WERI-Rb-1 (cell line): ENCODE measurements at regions not wholly inside any gene's neighbourhood (a gene's known extent, or its start where the extent isn't known, plus 50 kb on each side); places are given as distances from the start of the nearest gene placed in this dataset.

ENCODE experiments used
- DNase-seq: peaks from one replicate; pipeline ENCODE4 v3.0.0-alpha.2; 2020
- H3K27ac ChIP-seq: fragments of 250-450 bp; sonication (Bioruptor Pico); 2 replicates; pipeline ENCODE4 v1.5.1; 2020; ENCODE audit warnings: mild to moderate bottlenecking, moderate library complexity
- H3K27me3 ChIP-seq: fragments of 250-450 bp; sonication (Bioruptor Pico); 2 replicates; pipeline ENCODE4 v1.5.1; 2021; ENCODE audit warnings: mild to moderate bottlenecking, low read depth, moderate library complexity; ENCODE audit not compliant: insufficient read depth, severe bottlenecking
- H3K36me3 ChIP-seq: fragments of 250-450 bp; sonication (Bioruptor Pico); 2 replicates; pipeline ENCODE4 v1.5.1; 2020; ENCODE audit warnings: mild to moderate bottlenecking, moderate library complexity
- H3K4me3 ChIP-seq: 2 replicates; pipeline ENCODE4 v1.5.1; 2011; ENCODE audit warnings: low read depth, mild to moderate bottlenecking, control low read depth, low read length
- H3K9me3 ChIP-seq: fragments of 250-450 bp; sonication (Bioruptor Pico); 2 replicates; pipeline ENCODE4 v1.5.1; 2021; ENCODE audit warnings: mild to moderate bottlenecking, moderate library complexity; ENCODE audit not compliant: severe bottlenecking
- CTCF ChIP-seq: IDR thresholded peaks from 2 replicates; pipeline ENCODE4 v1.5.1; 2011; ENCODE audit warnings: low read depth, mild to moderate bottlenecking, control low read depth, inconsistent platforms, low read length

DNA sequence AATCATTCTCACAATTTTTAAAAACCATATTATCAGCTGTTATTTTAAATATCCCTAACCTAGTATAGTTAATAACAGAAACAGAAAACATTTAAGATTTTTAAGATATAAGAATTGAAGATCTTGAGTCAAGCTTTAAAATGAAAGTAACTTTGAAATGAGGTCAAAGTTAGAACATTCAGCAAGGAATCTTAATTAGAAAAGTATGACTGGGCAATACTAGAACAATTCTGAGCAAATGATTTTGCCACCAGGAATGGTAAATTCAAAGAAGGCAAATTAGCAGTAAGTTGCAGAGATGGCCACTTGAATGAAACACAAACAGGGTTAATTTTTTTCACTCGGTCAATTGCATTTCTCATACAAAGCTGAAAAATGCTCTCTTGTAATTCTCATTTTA, 117.9 kb downstream of the NXNL2 start:
- no peak overlapping the region for H3K27ac ChIP-seq
- no peak for TF ChIP-seq CTCF
- H3K36me3 ChIP-seq: no peaks in the 10 kb centered on the region
- no peaks in the 10 kb centered on the region for H3K27me3 ChIP-seq
- DNase-seq: no peak
- H3K9me3 ChIP-seq: peaks cover 2% of the 10 kb centered on the region
- no peak overlapping the region for H3K4me3 ChIP-seq

DNA sequence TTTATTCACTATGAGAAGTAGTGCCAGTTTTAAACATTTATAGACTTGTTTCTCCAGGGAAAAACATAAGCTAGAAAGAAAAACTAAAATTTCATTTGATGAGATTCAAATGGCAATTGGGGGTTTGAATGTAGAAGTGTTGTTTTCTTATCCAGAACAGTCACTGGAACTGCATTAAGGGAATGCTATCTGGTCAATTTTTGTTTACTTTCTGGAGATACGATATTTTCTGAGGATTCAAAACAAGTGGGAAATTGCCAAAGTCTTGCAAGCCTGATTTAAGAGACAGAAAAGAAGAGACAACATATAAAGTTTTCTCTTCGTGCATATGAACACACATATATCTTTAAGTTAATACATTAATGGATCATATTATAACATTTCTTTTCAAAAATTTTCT, 118.4 kb downstream of the NXNL2 start:
- no peaks in the 10 kb centered on the region for H3K36me3 ChIP-seq
- no peaks in the 10 kb centered on the region for H3K27me3 ChIP-seq
- no peak overlapping the region for H3K4me3 ChIP-seq
- no peak overlapping the region for H3K27ac ChIP-seq
- H3K9me3 ChIP-seq: peaks cover 2% of the 10 kb centered on the region
- TF ChIP-seq CTCF: no peak
- no peak for DNase-seq

DNA sequence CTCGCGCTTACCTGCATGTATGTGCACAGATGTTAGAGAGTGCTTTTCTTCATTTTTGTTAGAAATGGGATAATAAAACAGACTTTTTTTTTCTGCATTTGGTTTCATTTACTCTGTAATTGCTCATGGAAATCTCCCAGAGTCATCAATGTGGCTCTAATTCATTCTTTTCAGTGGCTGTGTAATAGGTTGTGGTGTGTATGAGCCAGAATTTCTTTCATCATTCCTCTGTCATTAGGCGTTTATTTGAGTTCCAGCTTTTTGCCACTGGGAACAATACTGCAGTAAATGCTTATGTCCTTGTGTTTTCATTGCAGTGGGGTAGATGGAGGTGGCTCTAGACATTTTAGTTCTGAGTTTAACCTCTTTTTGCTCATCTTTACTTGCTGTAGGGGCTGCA, 118.9 kb downstream of the NXNL2 start:
- DNase-seq: no peak
- Histone ChIP-seq H3K9me3 (peaks cover 1% of the 10 kb centered on the region), H3K4me3 (no peak overlapping the region), H3K36me3 (no peaks in the 10 kb centered on the region), H3K27ac (no peak overlapping the region), H3K27me3 (no peaks in the 10 kb centered on the region)
- TF ChIP-seq CTCF: no peak

DNA sequence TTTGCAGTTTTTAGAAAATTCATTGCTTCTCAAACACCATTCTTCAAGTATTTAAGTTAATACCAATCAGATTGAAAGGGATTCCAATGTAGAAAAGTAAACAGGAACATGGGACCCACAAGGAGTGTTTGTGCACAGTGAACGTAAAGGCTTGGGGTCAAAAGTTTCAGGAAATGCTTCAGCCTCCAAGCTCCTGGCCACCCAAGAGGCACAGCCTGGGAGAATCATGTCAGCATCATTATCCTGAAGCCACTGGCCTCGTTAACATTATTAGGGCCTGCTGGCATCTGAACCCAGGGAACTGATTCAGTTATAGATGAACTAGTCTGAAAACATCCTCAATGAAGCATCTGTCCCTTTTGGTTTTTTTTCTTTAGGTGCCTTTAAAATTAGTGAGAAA, 122.9 kb downstream of the NXNL2 start:
- H3K4me3 ChIP-seq: no peak overlapping the region
- H3K9me3 ChIP-seq: no peaks in the 10 kb centered on the region
- no peaks in the 10 kb centered on the region for H3K27me3 ChIP-seq
- no peak overlapping the region for H3K27ac ChIP-seq
- TF ChIP-seq CTCF: no peak
- H3K36me3 ChIP-seq: no peaks in the 10 kb centered on the region
- no peak for DNase-seq

GRCh38 chr9:88658311-88658822, 123.4 kb downstream of the NXNL2 start:
- Histone ChIP-seq H3K4me3 (no peak overlapping the region), H3K27me3 (no peaks in the 10 kb centered on the region), H3K36me3 (no peaks in the 10 kb centered on the region), H3K9me3 (no peaks in the 10 kb centered on the region), H3K27ac (no peak overlapping the region)
- DNase-seq: no peak
- no peak for TF ChIP-seq CTCF

DNA sequence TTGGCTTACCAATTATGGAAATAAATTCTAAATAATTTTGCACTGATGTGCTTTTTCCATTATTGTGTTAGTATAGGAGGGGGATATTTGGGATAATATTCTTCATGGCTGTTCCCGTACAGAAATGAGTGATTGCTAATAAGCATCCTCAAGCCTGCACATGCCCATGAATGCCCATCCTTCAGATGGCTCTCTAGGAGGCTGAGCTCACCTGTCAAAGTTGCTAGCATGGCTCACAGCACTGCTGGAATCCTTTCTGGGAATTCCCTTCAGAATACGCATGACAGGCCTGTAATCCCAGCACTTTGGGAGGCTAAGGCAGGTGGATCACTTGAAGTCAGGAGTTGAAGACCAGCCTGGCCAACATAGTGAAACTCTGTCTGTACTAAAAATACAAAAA, 124.1 kb downstream of the NXNL2 start:
- no peak for TF ChIP-seq CTCF
- H3K36me3 ChIP-seq: no peaks in the 10 kb centered on the region
- H3K9me3 ChIP-seq: no peaks in the 10 kb centered on the region
- no peaks in the 10 kb centered on the region for H3K27me3 ChIP-seq
- no peak for DNase-seq
- no peak overlapping the region for H3K27ac ChIP-seq
- H3K4me3 ChIP-seq: no peak overlapping the region
